ENCODE measurements at regions not wholly inside any gene's neighbourhood (a gene's known extent, or its start where the extent isn't known, plus 50 kb on each side); places are given as distances from the start of the nearest gene placed in this dataset.

DNA sequence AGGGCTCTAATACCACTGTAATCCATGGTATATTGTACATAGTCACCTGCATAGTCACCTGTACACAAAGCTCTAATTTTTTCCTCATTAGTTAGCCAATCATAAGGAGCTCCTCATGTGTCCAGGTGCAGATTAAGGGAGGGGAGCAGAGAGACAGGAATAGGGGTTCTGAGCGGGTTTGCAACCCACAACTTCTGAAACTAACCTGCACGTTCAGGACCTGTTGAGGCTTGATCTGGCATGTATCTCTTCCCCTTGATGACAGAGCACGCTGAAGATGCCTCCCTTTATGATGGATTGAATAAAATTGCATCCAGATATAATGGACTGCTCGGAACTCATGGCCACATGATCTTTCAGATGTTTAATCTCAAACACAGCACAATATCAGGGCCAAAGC is 144.0 kb upstream of the PRNP start:
- TF ChIP-seq, protein P1, sequence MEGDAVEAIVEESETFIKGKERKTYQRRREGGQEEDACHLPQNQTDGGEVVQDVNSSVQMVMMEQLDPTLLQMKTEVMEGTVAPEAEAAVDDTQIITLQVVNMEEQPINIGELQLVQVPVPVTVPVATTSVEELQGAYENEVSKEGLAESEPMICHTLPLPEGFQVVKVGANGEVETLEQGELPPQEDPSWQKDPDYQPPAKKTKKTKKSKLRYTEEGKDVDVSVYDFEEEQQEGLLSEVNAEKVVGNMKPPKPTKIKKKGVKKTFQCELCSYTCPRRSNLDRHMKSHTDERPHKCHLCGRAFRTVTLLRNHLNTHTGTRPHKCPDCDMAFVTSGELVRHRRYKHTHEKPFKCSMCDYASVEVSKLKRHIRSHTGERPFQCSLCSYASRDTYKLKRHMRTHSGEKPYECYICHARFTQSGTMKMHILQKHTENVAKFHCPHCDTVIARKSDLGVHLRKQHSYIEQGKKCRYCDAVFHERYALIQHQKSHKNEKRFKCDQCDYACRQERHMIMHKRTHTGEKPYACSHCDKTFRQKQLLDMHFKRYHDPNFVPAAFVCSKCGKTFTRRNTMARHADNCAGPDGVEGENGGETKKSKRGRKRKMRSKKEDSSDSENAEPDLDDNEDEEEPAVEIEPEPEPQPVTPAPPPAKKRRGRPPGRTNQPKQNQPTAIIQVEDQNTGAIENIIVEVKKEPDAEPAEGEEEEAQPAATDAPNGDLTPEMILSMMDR (IDR thresholded peaks at IDR 0.05; ENCODE audit: poor library complexity, severe bottlenecking): no peak
- TF ChIP-seq EZH2 (IDR thresholded peaks at IDR 0.05; ENCODE audit: borderline replicate concordance, insufficient read depth, low read length, poor library complexity, severe bottlenecking) (no peak), MXI1 (conservative IDR thresholded peaks at IDR 0.05; ENCODE audit: poor library complexity, severe bottlenecking) (no peak), RAD21 (conservative IDR thresholded peaks at IDR 0.05) (no peak)
- TF ChIP-seq, protein P2, sequence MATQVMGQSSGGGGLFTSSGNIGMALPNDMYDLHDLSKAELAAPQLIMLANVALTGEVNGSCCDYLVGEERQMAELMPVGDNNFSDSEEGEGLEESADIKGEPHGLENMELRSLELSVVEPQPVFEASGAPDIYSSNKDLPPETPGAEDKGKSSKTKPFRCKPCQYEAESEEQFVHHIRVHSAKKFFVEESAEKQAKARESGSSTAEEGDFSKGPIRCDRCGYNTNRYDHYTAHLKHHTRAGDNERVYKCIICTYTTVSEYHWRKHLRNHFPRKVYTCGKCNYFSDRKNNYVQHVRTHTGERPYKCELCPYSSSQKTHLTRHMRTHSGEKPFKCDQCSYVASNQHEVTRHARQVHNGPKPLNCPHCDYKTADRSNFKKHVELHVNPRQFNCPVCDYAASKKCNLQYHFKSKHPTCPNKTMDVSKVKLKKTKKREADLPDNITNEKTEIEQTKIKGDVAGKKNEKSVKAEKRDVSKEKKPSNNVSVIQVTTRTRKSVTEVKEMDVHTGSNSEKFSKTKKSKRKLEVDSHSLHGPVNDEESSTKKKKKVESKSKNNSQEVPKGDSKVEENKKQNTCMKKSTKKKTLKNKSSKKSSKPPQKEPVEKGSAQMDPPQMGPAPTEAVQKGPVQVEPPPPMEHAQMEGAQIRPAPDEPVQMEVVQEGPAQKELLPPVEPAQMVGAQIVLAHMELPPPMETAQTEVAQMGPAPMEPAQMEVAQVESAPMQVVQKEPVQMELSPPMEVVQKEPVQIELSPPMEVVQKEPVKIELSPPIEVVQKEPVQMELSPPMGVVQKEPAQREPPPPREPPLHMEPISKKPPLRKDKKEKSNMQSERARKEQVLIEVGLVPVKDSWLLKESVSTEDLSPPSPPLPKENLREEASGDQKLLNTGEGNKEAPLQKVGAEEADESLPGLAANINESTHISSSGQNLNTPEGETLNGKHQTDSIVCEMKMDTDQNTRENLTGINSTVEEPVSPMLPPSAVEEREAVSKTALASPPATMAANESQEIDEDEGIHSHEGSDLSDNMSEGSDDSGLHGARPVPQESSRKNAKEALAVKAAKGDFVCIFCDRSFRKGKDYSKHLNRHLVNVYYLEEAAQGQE (IDR thresholded peaks at IDR 0.05; ENCODE audit: borderline replicate concordance): no peak
- H3K27me3 ChIP-seq (ENCODE audit: insufficient read depth, low read depth, low read length): no peaks in the 10 kb centered on the region
- no peak overlapping the region for H3K4me3 ChIP-seq (ENCODE audit: low read length)
- H4K20me1 ChIP-seq (ENCODE audit: insufficient read depth): no peaks in the 10 kb centered on the region
- H3K79me2 ChIP-seq (replicated peaks; ENCODE audit: insufficient read depth, low read length): no peaks in the 10 kb centered on the region
- H3K36me3 ChIP-seq (ENCODE audit: insufficient read depth, low read length): no peaks in the 10 kb centered on the region
- no peak overlapping the region for H3K9ac ChIP-seq (ENCODE audit: low read length)
- H3K9me2 ChIP-seq (ENCODE audit: insufficient read depth, low read length): no peaks in the 10 kb centered on the region
- no peaks in the 10 kb centered on the region for H3F3A ChIP-seq (ENCODE audit: insufficient read depth, low read length, poor library complexity, severe bottlenecking)
- no peak overlapping the region for H3K4me2 ChIP-seq (ENCODE audit: low read length)
- no peak overlapping the region for H3K27ac ChIP-seq (ENCODE audit: low read length)
- no peak overlapping the region for H2AFZ ChIP-seq (ENCODE audit: low read depth, low read length)
- no peaks in the 10 kb centered on the region for H3K9me3 ChIP-seq (ENCODE audit: low read length)

DNA sequence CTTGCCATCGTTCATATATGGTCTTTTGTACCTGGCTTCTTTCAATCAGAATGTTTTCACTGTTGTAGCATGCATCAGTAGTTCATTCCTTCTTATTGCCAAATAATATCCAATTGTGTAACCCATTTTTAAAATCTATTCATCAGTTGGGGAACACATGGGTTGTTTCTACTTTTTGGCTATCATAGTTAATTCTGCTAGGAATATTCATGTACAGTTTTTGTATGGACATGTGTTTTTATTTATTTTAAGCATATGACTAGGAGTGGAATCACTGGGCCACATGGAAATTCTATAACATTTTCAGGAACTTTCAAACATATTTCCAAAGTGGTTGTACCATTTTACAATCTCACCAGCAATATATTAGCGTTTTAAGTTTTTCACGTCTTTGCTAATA is 151.9 kb upstream of the PRNP start:
- TF ChIP-seq, protein P2 (IDR thresholded peaks at IDR 0.05; ENCODE audit: borderline replicate concordance): no peak
- no peak for TF ChIP-seq EZH2 (IDR thresholded peaks at IDR 0.05; ENCODE audit: borderline replicate concordance, insufficient read depth, low read length, poor library complexity, severe bottlenecking)
- TF ChIP-seq POLR2AphosphoS5 (IDR thresholded peaks at IDR 0.05): no peak
- TF ChIP-seq EP300 (conservative IDR thresholded peaks at IDR 0.05; ENCODE audit: poor library complexity, severe bottlenecking): no peak
- TF ChIP-seq TAF1 (IDR thresholded peaks at IDR 0.05; ENCODE audit: low read depth): no peak
- no peak for TF ChIP-seq SMC3 (conservative IDR thresholded peaks at IDR 0.05; ENCODE audit: poor library complexity)
- TF ChIP-seq, protein P1 (IDR thresholded peaks at IDR 0.05; ENCODE audit: poor library complexity, severe bottlenecking): no peak
- no peak for TF ChIP-seq RAD21 (conservative IDR thresholded peaks at IDR 0.05)
- TF ChIP-seq MXI1 (conservative IDR thresholded peaks at IDR 0.05; ENCODE audit: poor library complexity, severe bottlenecking): no peak
- no peak overlapping the region for H2AFZ ChIP-seq (ENCODE audit: low read depth, low read length)

More for the DNA sequence above, 151.9 kb upstream of the PRNP start:
- H3K36me3 ChIP-seq (ENCODE audit: insufficient read depth, low read length): no peaks in the 10 kb centered on the region
- H3K9me2 ChIP-seq (ENCODE audit: insufficient read depth, low read length): no peaks in the 10 kb centered on the region
- H3K79me2 ChIP-seq (replicated peaks; ENCODE audit: insufficient read depth, low read length): no peaks in the 10 kb centered on the region
- H3K4me3 ChIP-seq (ENCODE audit: low read length): no peak overlapping the region
- no peaks in the 10 kb centered on the region for H4K20me1 ChIP-seq (ENCODE audit: insufficient read depth)
- no peak overlapping the region for H3K9ac ChIP-seq (ENCODE audit: low read length)
- H3K9me3 ChIP-seq (ENCODE audit: low read length): no peaks in the 10 kb centered on the region
- no peaks in the 10 kb centered on the region for H3K27me3 ChIP-seq (ENCODE audit: insufficient read depth, low read depth, low read length)
- H3K4me2 ChIP-seq (ENCODE audit: low read length): no peak overlapping the region
- no peak overlapping the region for H3K27ac ChIP-seq (ENCODE audit: low read length)
- H3F3A ChIP-seq (ENCODE audit: insufficient read depth, low read length, poor library complexity, severe bottlenecking): no peaks in the 10 kb centered on the region
